Activated CD4-positive, alpha-beta T cell treated with anti-CD3 and anti-CD28 coated beads for 36 hours (primary cell): ENCODE measurements at regions not wholly inside any gene's neighbourhood (a gene's known extent, or its start where the extent isn't known, plus 50 kb on each side); places are given as distances from the start of the nearest gene placed in this dataset.
"Not testable (repeated sequence)": the region's sequence is repeated elsewhere in the genome, so short reads cannot be mapped to it uniquely, and the experiment has no call there.

Source experiments
- ATAC-seq: fragments of 200-7000 bp; cut with Tn5 transposase; one replicate; pipeline ENCODE4 v1.10.0; 2021; ENCODE audit warnings: mild to moderate bottlenecking, moderate library complexity
- CTCF ChIA-PET: fragments of 350-600 bp; sonication (Branson Sonifier 250); formaldehyde crosslinking; loops from one replicate; lab custom pipeline; 2021; ENCODE audit warnings: antibody characterized with exemption; lab: Charles Lee
- POLR2A ChIA-PET: fragments of 350-600 bp; sonication (Branson Sonifier 250); formaldehyde crosslinking; loops from one replicate; lab custom pipeline; 2021; ENCODE audit warnings: antibody characterized with exemption, inconsistent platforms; lab: Charles Lee
- DNase-seq: peaks from one replicate; pipeline ENCODE4 v3.0.0-alpha.2; 2020
- H3K27ac Mint-ChIP-seq: one replicate; pipeline ENCODE4 v1.8.0; 2021; ENCODE audit warnings: mixed read lengths
- H3K27me3 Mint-ChIP-seq: one replicate; pipeline ENCODE4 v1.8.0; 2021; ENCODE audit warnings: mixed read lengths
- H3K36me3 Mint-ChIP-seq: one replicate; pipeline ENCODE4 v1.8.0; 2021; ENCODE audit warnings: low read depth, mixed read lengths
- H3K4me1 Mint-ChIP-seq: one replicate; pipeline ENCODE4 v1.8.0; 2021; ENCODE audit warnings: mixed read lengths
- H3K4me3 Mint-ChIP-seq: one replicate; pipeline ENCODE4 v1.8.0; 2021; ENCODE audit warnings: mild to moderate bottlenecking, moderate library complexity, mixed read lengths
- H3K9me3 Mint-ChIP-seq: one replicate; pipeline ENCODE4 v1.8.0; 2021; ENCODE audit warnings: low read depth, mixed read lengths
- intact Hi-C, 2 experiments: fragments of 100-400 bp; cut with DNase I in 1 of 2; cut with micrococcal nuclease in 1 of 2; formaldehyde crosslinking; loops; one replicate each; pipeline versions ENCODE4 v1.14.2 to v1.15.1; 2022 to 2024; cut with DNase I, micrococcal nuclease

DNA sequence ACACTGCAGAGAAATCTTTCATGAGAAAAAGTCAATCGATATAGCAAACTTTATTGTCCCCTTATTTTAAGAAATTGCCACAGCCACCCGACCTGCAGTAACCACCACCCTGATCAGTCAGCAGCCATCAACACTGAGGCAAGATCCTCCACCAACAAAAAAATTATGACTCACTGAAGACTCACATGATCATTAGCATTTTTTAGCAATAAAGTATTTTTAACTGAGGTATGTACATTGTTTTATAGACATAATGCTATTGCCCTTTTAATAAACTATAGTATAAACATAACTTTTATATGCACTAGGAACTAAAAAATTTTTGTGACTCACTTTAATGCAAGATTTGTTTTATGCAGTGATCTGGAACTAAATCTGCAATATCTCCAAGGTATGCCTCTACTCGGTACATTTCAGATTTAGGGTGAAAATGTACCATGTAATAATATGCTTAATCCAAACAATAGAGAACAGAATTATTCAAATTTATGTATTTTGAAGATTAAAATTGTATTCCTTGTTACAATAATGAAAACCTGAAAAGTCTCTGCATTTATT, 79.2 kb upstream of the CEP126 start:
- ATAC-seq (no peak), DNase-seq (no peak)
- Mint-ChIP-seq H3K4me1 (no peaks in the 10 kb centered on the region), H3K27me3 (no peaks in the 10 kb centered on the region), H3K4me3 (no peak overlapping the region), H3K36me3 (no peaks in the 10 kb centered on the region), H3K27ac (no peak overlapping the region), H3K9me3 (no peaks in the 10 kb centered on the region)
- intact Hi-C loops = no loop called here
- CTCF ChIA-PET = interaction anchor here (1.3 to 1.6 kb wide), 2 partner anchors 11 to 25 kb away, joined by 4 to 6 read pairs; no protein-coding TSS in a partner anchor
- POLR2A ChIA-PET = no interaction called here

- not testable (repeated sequence) for DNase-seq
Observed at GRCh38 chr11:101830475-101830874, 84.3 kb upstream of the CEP126 start.

DNA sequence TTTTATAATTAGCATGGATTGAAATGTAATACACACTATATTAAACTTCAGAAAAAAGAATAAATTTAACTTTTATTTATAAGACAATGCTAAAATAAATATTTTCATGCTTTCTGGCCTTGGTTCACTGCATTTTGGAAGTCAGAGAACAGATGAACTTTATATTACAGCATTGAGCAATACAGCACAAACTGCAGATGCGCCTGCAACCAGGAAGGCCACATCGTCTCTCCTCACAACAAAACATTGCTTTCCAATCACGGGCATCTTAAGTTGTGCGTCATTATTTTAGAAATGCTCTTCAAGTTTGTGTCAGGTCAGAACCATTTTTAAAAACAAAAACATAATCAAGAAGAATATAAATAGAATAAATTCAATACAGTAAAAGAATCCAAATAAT, 89.3 kb upstream of the CEP126 start:
- H3K4me1 Mint-ChIP-seq = no peaks in the 10 kb centered on the region
- H3K9me3 Mint-ChIP-seq = no peaks in the 10 kb centered on the region
- intact Hi-C loops = no loop called here
- no peaks in the 10 kb centered on the region for H3K27me3 Mint-ChIP-seq
- H3K27ac Mint-ChIP-seq = no peak overlapping the region
- no peak overlapping the region for H3K4me3 Mint-ChIP-seq
- POLR2A ChIA-PET = no interaction called here
- CTCF ChIA-PET = no interaction called here
- no peak for ATAC-seq
- no peak for DNase-seq
- H3K36me3 Mint-ChIP-seq = no peaks in the 10 kb centered on the region

More at GRCh38 chr11:101830475-101830874, 84.3 kb upstream of the CEP126 start:
- H3K9me3 Mint-ChIP-seq, POLR2A ChIA-PET, ATAC-seq, H3K4me1 Mint-ChIP-seq, H3K27ac Mint-ChIP-seq, H3K27me3 Mint-ChIP-seq, H3K36me3 Mint-ChIP-seq, intact Hi-C loops, H3K4me3 Mint-ChIP-seq: not testable (repeated sequence)
- CTCF ChIA-PET = interaction anchor here (1.0 kb wide), 1 partner anchor 17 kb away, joined by 3 read pairs; no protein-coding TSS in a partner anchor

GRCh38 chr11:101817581-101817980, 97.2 kb upstream of the CEP126 start:
- Mint-ChIP-seq H3K4me1 (no peaks in the 10 kb centered on the region), H3K4me3 (no peak overlapping the region), H3K9me3 (no peaks in the 10 kb centered on the region), H3K27me3 (no peaks in the 10 kb centered on the region), H3K36me3 (no peaks in the 10 kb centered on the region), H3K27ac (no peak overlapping the region)
- DNase-seq = no peak
- intact Hi-C loops = no loop called here
- ChIA-PET CTCF (no interaction called here), POLR2A (no interaction called here)
- no peak for ATAC-seq

DNA sequence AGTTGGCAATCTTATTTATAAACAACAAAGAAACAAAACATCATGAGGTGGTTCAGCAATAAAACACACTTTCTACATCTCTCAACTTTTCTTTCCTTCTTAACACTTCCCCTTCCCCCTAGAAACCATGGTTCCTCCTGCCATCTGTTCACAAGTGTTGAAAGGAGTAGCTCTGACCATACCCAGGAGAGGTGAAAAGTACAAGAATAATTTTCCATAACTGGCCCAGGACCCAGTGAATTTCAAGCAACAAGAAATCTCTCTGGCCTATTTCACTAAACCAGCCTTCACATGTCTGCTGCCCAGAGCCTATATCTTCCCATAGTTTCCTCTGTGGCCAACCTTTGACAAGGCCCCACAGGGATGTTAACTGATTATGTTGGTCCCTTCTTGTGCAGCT, 98.2 kb upstream of the CEP126 start:
- peaks cover 3% of the 10 kb centered on the region for H3K9me3 Mint-ChIP-seq
- H3K27ac Mint-ChIP-seq = no peak overlapping the region
- ATAC-seq = no peak
- intact Hi-C loops = no loop called here
- no peak for DNase-seq
- H3K27me3 Mint-ChIP-seq = no peaks in the 10 kb centered on the region
- ChIA-PET CTCF (interaction anchor here (0.7 kb wide), 1 partner anchor 49 kb away, joined by 4 read pairs; no protein-coding TSS in a partner anchor), POLR2A (no interaction called here)
- H3K4me3 Mint-ChIP-seq = no peak overlapping the region
- H3K4me1 Mint-ChIP-seq = no peaks in the 10 kb centered on the region
- H3K36me3 Mint-ChIP-seq = no peaks in the 10 kb centered on the region

DNA sequence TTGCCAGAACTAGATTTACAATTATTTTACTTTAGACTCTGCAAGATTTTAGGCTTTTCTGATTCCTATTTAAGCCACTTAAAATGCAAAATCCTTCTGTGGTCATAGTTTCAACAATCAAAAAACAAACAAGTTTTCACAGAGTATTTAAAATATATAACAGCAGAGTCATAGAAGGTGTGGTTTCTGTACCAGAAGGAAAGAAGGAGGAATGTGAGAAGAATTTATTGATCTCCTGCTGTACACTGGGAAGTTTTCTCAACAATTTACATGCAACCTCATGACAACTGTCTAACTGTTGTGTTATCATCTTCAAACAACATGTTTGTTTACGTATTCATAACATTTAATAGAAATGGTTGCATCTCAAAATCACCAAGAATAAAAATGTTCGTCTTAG, 102.3 kb upstream of the CEP126 start:
- Mint-ChIP-seq H3K27ac (no peak overlapping the region), H3K4me1 (no peaks in the 10 kb centered on the region), H3K36me3 (no peaks in the 10 kb centered on the region), H3K4me3 (no peak overlapping the region), H3K27me3 (no peaks in the 10 kb centered on the region), H3K9me3 (peaks cover 3% of the 10 kb centered on the region)
- intact Hi-C loops = no loop called here
- ChIA-PET POLR2A (no interaction called here), CTCF (no interaction called here)
- no peak for ATAC-seq
- no peak for DNase-seq

DNA sequence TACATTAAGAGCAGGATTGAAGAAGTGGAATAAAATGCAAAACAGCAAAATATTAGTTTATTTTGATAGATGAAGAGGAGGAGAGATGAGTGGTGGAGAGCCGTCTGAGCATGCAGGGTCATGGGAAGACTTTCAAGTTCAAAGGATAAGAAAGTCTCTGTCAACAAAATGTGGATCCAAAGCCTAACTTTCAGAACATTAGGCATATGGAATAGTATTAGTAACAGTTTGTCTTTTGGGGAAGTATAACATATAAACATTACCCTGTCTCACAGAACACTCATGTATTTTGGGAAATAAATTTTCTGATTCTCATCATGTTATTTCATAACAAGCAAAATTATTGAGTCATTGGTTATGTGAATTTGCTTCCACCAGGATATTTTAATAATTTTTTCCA, 104.3 kb upstream of the CEP126 start:
- Mint-ChIP-seq H3K27me3 (no peaks in the 10 kb centered on the region), H3K4me3 (no peak overlapping the region), H3K27ac (no peak overlapping the region), H3K9me3 (peaks cover 3% of the 10 kb centered on the region), H3K4me1 (no peaks in the 10 kb centered on the region), H3K36me3 (no peaks in the 10 kb centered on the region)
- DNase-seq = no peak
- intact Hi-C loops = no loop called here
- POLR2A ChIA-PET = no interaction called here
- CTCF ChIA-PET = no interaction called here
- no peak for ATAC-seq

GRCh38 chr11:101807531-101807930, 107.3 kb upstream of the CEP126 start:
- ATAC-seq = no peak
- DNase-seq = no peak
- Mint-ChIP-seq H3K27me3 (no peaks in the 10 kb centered on the region), H3K36me3 (no peaks in the 10 kb centered on the region), H3K9me3 (peaks cover 3% of the 10 kb centered on the region), H3K27ac (no peak overlapping the region), H3K4me3 (no peak overlapping the region), H3K4me1 (no peaks in the 10 kb centered on the region)
- ChIA-PET CTCF (no interaction called here), POLR2A (no interaction called here)
- intact Hi-C loops = no loop called here

DNA sequence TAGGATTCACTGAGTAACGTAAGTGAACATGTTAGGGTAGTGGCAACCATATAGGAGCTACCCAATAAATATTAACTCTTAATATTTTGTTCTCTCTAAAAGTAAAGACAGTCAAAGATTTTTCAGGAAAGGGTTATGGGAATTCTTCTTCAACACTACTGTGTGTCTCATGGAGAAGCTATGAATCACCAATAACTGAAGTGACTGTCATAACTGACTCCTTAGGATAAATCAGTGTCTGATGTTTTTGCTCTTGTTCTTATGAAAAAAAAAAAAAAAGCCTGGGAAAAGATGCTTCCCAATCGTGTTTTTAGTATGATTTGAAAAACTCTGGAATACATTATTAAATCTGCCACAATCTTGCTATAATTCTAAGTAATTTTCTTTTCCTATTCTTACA, 111.2 kb upstream of the CEP126 start:
- ChIA-PET POLR2A (no interaction called here), CTCF (interaction anchor here (0.6 kb wide), 1 partner anchor 329 kb away, joined by 3 read pairs; no protein-coding TSS in a partner anchor)
- Mint-ChIP-seq H3K27me3 (no peaks in the 10 kb centered on the region), H3K27ac (no peak overlapping the region), H3K4me1 (no peaks in the 10 kb centered on the region), H3K4me3 (no peak overlapping the region), H3K9me3 (no peaks in the 10 kb centered on the region), H3K36me3 (no peaks in the 10 kb centered on the region)
- ATAC-seq (no peak), DNase-seq (no peak)
- intact Hi-C loops = no loop called here

DNA sequence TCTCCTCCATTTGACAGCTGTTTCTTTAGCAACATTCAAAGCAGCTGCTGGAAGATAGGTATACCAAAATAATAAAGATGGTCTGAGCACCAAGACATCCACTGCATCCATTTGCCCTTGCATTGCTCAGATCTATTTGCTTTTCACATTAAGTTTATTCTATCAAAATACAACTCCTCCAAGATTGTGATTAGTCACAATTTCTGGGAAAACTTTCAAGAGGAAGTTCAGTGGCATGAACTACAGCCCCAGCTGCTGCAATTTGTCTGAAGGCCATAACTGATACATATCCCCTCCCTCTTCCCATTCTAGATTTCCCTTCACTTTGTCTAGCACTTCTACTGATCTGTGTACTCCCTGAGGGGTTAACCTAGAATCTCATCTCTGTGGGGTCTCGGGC, 117.5 kb upstream of the CEP126 start:
- peaks cover 2% of the 10 kb centered on the region for H3K27me3 Mint-ChIP-seq
- no peak overlapping the region for H3K27ac Mint-ChIP-seq
- no peaks in the 10 kb centered on the region for H3K4me1 Mint-ChIP-seq
- no peaks in the 10 kb centered on the region for H3K36me3 Mint-ChIP-seq
- ChIA-PET POLR2A (no interaction called here), CTCF (interaction anchor here (1.0 kb wide), 1 partner anchor 50 kb away, joined by 3 read pairs; no protein-coding TSS in a partner anchor)
- intact Hi-C loops = no loop called here
- peaks cover 3% of the 10 kb centered on the region for H3K9me3 Mint-ChIP-seq
- DNase-seq (no peak), ATAC-seq (no peak)
- H3K4me3 Mint-ChIP-seq = no peak overlapping the region

DNA sequence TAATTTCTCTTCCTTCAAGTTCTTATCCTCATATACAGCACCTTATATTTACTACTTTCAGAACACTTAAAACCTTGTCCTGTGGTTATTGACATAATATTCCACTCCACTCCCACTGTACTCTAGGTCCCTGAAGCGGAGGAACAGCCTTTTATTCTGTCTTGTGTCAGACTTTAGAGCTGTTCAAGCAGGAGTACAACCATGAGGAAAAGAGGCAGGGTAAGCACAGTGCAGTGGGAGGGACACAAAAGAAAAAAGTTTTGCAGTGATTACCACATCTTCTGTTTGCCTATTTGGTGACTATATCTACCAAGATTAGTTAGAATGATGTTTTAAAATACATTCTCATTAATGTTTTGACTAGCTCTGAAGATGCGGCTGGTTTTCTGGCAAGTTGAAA, 122.0 kb upstream of the CEP126 start:
- H3K4me1 Mint-ChIP-seq = no peaks in the 10 kb centered on the region
- ATAC-seq (no peak), DNase-seq (no peak)
- no peaks in the 10 kb centered on the region for H3K36me3 Mint-ChIP-seq
- no peak overlapping the region for H3K4me3 Mint-ChIP-seq
- intact Hi-C loops = no loop called here
- H3K9me3 Mint-ChIP-seq = peaks cover 3% of the 10 kb centered on the region
- ChIA-PET POLR2A (no interaction called here), CTCF (interaction anchor here (0.6 kb wide), 1 partner anchor 25 kb away, joined by 3 read pairs; no protein-coding TSS in a partner anchor)
- H3K27me3 Mint-ChIP-seq = peaks cover 2% of the 10 kb centered on the region
- no peak overlapping the region for H3K27ac Mint-ChIP-seq

- no peak for ATAC-seq
- intact Hi-C loops = no loop called here
- POLR2A ChIA-PET = no interaction called here
- no peaks in the 10 kb centered on the region for H3K36me3 Mint-ChIP-seq
- H3K4me3 Mint-ChIP-seq = no peak overlapping the region
- CTCF ChIA-PET = interaction anchor here (0.9 kb wide), 1 partner anchor 221 kb away, joined by 3 read pairs; no protein-coding TSS in a partner anchor
- no peak for DNase-seq
- H3K4me1 Mint-ChIP-seq = no peaks in the 10 kb centered on the region
- H3K27me3 Mint-ChIP-seq = no peaks in the 10 kb centered on the region
- H3K27ac Mint-ChIP-seq = no peak overlapping the region
- H3K9me3 Mint-ChIP-seq = peaks cover 3% of the 10 kb centered on the region
Observed at GRCh38 chr11:101786916-101787315, 127.9 kb upstream of the CEP126 start.
